Thyroid gland (tissue), 4 donors: ENCODE measurements at regions not wholly inside any gene's neighbourhood (a gene's known extent, or its start where the extent isn't known, plus 50 kb on each side); places are given as distances from the start of the nearest gene placed in this dataset.
A peak's percentile ranks its signal among the peaks of the same experiment; 100 is the strongest.

Experiments
- DNase-seq, 2 donors: peaks; one replicate each; pipeline ENCODE4 v3.0.0-alpha.2; 2019
- H3K27ac ChIP-seq, 3 donors: fragments of 200-600 bp; sonication (generic); 1 replicate in 2 of 3; 2 replicates in 1 of 3; pipeline ENCODE4 v1.5.1; 2016 to 2019; ENCODE audit warnings: mild to moderate bottlenecking in 1 of 3, moderate library complexity in 1 of 3
- H3K27me3 ChIP-seq: fragments of 200-600 bp; sonication (generic); one replicate; pipeline ENCODE4 v1.5.1; 2019
- H3K36me3 ChIP-seq, 2 donors: fragments of 200-600 bp; sonication (generic); one replicate each; pipeline ENCODE4 v1.5.1; 2016 to 2019
- H3K4me1 ChIP-seq, 2 donors: fragments of 200-600 bp; sonication (generic); one replicate each; pipeline ENCODE4 v1.5.1; 2017 to 2019
- H3K4me3 ChIP-seq, 3 donors: fragments of 200-600 bp; sonication (generic); replicated peaks in 1 of 3; 1 replicate in 2 of 3; 2 replicates in 1 of 3; pipeline ENCODE4 v1.5.1; 2016; ENCODE audit warnings: mild to moderate bottlenecking in 1 of 3
- H3K9me3 ChIP-seq: fragments of 200-600 bp; sonication (generic); one replicate; pipeline ENCODE4 v1.5.1; 2017
- CTCF ChIP-seq, 6 experiments: fragments of 200-600 bp in 3 of 6; fragments of 450-650 bp in 3 of 6; sonication (generic) in 3 of 6; IDR thresholded peaks; one replicate each; pipeline ENCODE4 v1.5.1; 2016 to 2019; ENCODE audit warnings: antibody characterized with exemption in 6 of 6, mild to moderate bottlenecking in 2 of 6, inconsistent platforms in 1 of 6, moderate library complexity in 1 of 6
- POLR2A ChIP-seq, 2 donors: fragments of 450-650 bp; IDR thresholded peaks; one replicate each; pipeline ENCODE4 v1.6.1; 2017; ENCODE audit warnings: antibody characterized with exemption in 2 of 2, mild to moderate bottlenecking in 2 of 2, moderate library complexity in 1 of 2
- WGBS, 2 donors: methylation state at CpG; one replicate each; pipeline ENCODE4 v1.1.5; 2017; 5-methylcytosine and 5-hydroxymethylcytosine counted together
- intact Hi-C: fragments of 100-400 bp; cut with DNase I; formaldehyde crosslinking; loops from one replicate; pipeline ENCODE4 v1.15.1; 2023

DNA sequence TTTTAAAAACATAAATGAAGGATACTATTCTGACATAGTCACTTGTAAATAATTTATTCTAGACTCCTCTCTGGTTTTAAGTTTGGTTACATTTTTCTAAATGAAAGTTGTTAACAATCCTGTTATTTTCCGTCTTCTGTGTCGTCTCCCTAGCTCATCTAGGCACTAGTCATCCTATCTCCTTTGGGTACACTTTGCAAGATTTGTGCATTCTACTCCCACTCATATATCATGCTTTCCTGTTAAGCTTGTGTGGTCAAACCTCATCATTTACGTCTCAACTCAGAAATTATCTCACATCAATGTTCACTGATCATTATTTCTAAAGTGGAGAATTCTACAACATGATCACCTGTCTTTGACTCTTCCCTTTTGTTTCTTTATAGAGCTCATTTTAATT, 658.7 kb downstream of the TLL1 start:
- no peaks in the 10 kb centered on the region for H3K9me3 ChIP-seq
- no peaks in the 10 kb centered on the region for H3K4me1 ChIP-seq
- no peaks in the 10 kb centered on the region for H3K27me3 ChIP-seq
- TF ChIP-seq POLR2A (IDR thresholded peaks at IDR 0.05) (no peak), CTCF (IDR thresholded peaks at IDR 0.05) (no peak)
- no peak overlapping the region for H3K27ac ChIP-seq
- no peak for DNase-seq
- no peaks in the 10 kb centered on the region for H3K36me3 ChIP-seq
- no peak overlapping the region for H3K4me3 ChIP-seq
- 87 to 91% methylated on average over 3 of the region's 3 CpGs for WGBS, 2 donors
- intact Hi-C loops = no loop called here

DNA sequence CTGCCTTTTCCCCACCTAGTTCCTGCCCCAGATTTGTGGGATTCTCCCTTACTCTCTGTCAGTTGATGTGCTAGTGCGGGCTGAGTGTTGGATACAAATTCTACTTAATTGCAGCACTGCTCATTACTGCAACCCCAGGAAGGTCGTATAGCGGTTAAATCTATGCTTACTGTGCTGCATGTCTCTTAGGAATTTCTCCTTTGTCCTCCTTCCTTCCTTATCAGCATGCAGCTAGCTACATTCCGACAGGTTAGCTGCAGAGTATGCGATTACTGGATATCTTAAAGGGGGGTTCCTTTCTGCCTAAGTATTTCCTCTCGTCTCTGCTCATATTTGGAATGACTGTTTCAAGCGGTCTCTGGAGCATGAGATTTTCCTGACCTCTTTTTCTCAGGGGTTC, 662.8 kb downstream of the TLL1 start:
- Histone ChIP-seq H3K4me1 (no peaks in the 10 kb centered on the region), H3K9me3 (no peaks in the 10 kb centered on the region), H3K36me3 (no peaks in the 10 kb centered on the region), H3K27me3 (no peaks in the 10 kb centered on the region), H3K4me3 (no peak overlapping the region), H3K27ac (no peak overlapping the region)
- DNase-seq = no peak
- intact Hi-C loops = no loop called here
- 79% methylated on average over 7 of the region's 7 CpGs for WGBS, 2 donors
- TF ChIP-seq CTCF (IDR thresholded peaks at IDR 0.05) (no peak), POLR2A (IDR thresholded peaks at IDR 0.05) (no peak)

- intact Hi-C loops = no loop called here
- 82 to 89% methylated on average over 2 of the region's 2 CpGs for WGBS, 2 donors
These were observed 665.5 kb downstream of the TLL1 start for GRCh38 chr4:166538491-166539005.

DNA sequence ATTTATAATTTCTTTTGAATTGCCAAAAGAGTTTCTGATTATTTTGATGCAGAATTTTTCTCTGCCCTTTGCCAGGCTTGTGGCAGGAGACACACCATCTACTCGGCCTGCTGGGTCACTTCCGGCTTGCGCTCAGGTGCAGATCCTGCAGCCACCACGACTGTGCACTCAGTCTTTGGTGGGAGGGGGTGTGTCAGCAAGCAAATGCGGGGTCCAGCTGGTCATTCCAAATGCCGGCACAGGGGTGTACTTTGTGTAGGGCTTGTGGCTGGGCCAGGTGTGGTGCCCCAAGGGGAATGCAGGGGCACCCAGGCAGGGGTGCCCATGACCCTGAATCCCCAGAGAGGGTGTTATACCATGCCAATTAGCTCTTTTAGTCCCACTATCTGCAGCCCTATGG, 673.0 kb downstream of the TLL1 start:
- intact Hi-C loops = no loop called here
- no peak overlapping the region for H3K27ac ChIP-seq
- H3K36me3 ChIP-seq = no peaks in the 10 kb centered on the region
- H3K4me1 ChIP-seq = no peaks in the 10 kb centered on the region
- no peaks in the 10 kb centered on the region for H3K9me3 ChIP-seq
- DNase-seq = peak in 1 of 2 donors; percentile 2
- H3K4me3 ChIP-seq = no peak overlapping the region
- TF ChIP-seq POLR2A (IDR thresholded peaks at IDR 0.05) (no peak), CTCF (IDR thresholded peaks at IDR 0.05) (no peak)
- H3K27me3 ChIP-seq = no peaks in the 10 kb centered on the region
- 90 to 92% methylated on average over 5 to 6 of the region's 6 CpGs for WGBS, 2 donors

More at GRCh38 chr4:166538491-166539005, 665.5 kb downstream of the TLL1 start:
- no peak overlapping the region for H3K27ac ChIP-seq
- no peaks in the 10 kb centered on the region for H3K4me1 ChIP-seq
- H3K36me3 ChIP-seq = no peaks in the 10 kb centered on the region
- no peak for TF ChIP-seq CTCF (IDR thresholded peaks at IDR 0.05)
- TF ChIP-seq POLR2A (IDR thresholded peaks at IDR 0.05) = no peak
- no peaks in the 10 kb centered on the region for H3K9me3 ChIP-seq
- DNase-seq = no peak
- H3K27me3 ChIP-seq = no peaks in the 10 kb centered on the region
- no peak overlapping the region for H3K4me3 ChIP-seq

DNA sequence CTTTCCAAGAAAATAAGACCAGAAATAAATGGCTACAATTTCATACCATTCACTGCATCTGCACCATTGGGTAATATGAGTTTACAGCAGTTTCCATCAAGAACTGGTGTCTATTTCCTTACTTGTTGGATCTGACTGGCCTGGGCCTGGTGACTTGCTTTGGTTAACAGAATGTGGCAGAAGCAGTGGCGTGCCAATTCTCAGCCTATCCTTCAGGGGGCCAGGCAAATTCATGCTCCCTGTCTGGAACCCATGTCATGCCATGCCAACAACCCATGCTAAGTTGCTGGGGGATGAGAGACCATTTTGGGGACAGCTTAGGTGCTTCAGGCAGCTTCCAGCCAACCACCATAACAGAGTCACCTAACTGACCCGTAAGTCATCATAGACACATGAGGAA, 656.7 kb downstream of the SPOCK3 start:
- no peak for DNase-seq
- no peak for TF ChIP-seq CTCF (IDR thresholded peaks at IDR 0.05)
- no peak for TF ChIP-seq POLR2A (IDR thresholded peaks at IDR 0.05)
- 74 to 91% methylated on average over 2 of the region's 2 CpGs for WGBS, 2 donors
- H3K4me1 ChIP-seq = no peaks in the 10 kb centered on the region
- no peak overlapping the region for H3K27ac ChIP-seq
- intact Hi-C loops = no loop called here
- H3K4me3 ChIP-seq = no peak overlapping the region
- H3K27me3 ChIP-seq = no peaks in the 10 kb centered on the region
- H3K36me3 ChIP-seq = no peaks in the 10 kb centered on the region
- no peaks in the 10 kb centered on the region for H3K9me3 ChIP-seq
